Naive thymus-derived CD4-positive, alpha-beta T cell (primary cell): ENCODE measurements at regions not wholly inside any gene's neighbourhood (a gene's known extent, or its start where the extent isn't known, plus 50 kb on each side); places are given as distances from the start of the nearest gene placed in this dataset.
"Not testable (repeated sequence)": the region's sequence is repeated elsewhere in the genome, so short reads cannot be mapped to it uniquely, and the experiment has no call there.

ENCODE experiments used
- ATAC-seq: fragments of 150-1000 bp; cut with Tn5 transposase; 2 replicates; pipeline ENCODE4 v1.10.0; 2021; ENCODE audit warnings: mild to moderate bottlenecking, moderate library complexity
- CTCF ChIA-PET: fragments of 350-600 bp; sonication (Branson Sonifier 250); formaldehyde crosslinking; loops from one replicate; lab custom pipeline; 2021; ENCODE audit warnings: antibody characterized with exemption; lab: Charles Lee
- POLR2A ChIA-PET: fragments of 350-600 bp; sonication (Branson Sonifier 250); formaldehyde crosslinking; loops from one replicate; lab custom pipeline; 2021; ENCODE audit warnings: antibody characterized with exemption, inconsistent platforms; lab: Charles Lee
- DNase-seq, 9 donors: peaks; one replicate each; pipeline versions ENCODE4 v3.0.0 to v3.0.0-alpha.2; 2020 to 2022; ENCODE audit warnings: mixed read lengths in 1 of 9
- H3K27ac ChIP-seq: one replicate; pipeline ENCODE4 v1.7.0; 2013; ENCODE audit warnings: mild to moderate bottlenecking, low read depth, low read length, moderate library complexity
- H3K27me3 ChIP-seq, 2 donors: one replicate each; pipeline ENCODE4 v1.7.0; 2013; ENCODE audit warnings: low read length in 2 of 2, mild to moderate bottlenecking in 2 of 2, moderate library complexity in 2 of 2; ENCODE audit not compliant: control insufficient read depth in 2 of 2, insufficient read depth in 2 of 2
- H3K36me3 ChIP-seq, 3 experiments: 1 replicate in 2 of 3; 2 replicates in 1 of 3; pipeline ENCODE4 v1.7.0; 2013; ENCODE audit warnings: low read length in 3 of 3, mild to moderate bottlenecking in 3 of 3, moderate library complexity in 1 of 3; ENCODE audit not compliant: insufficient read depth in 3 of 3, control insufficient read depth in 2 of 3
- H3K4me1 ChIP-seq, 2 donors: one replicate each; pipeline ENCODE4 v1.7.0; 2013; ENCODE audit warnings: low read length in 2 of 2, mild to moderate bottlenecking in 2 of 2, moderate library complexity in 1 of 2; ENCODE audit not compliant: control insufficient read depth in 2 of 2, insufficient read depth in 2 of 2
- H3K4me3 ChIP-seq: 2 replicates; pipeline ENCODE4 v1.7.0; 2013; ENCODE audit warnings: mild to moderate bottlenecking, low read length
- H3K9me3 ChIP-seq, 3 experiments: 1 replicate in 2 of 3; 2 replicates in 1 of 3; pipeline ENCODE4 v1.7.0; 2013; ENCODE audit warnings: low read length in 3 of 3; ENCODE audit not compliant: control insufficient read depth in 2 of 3
- H3K27ac Mint-ChIP-seq, 9 donors: one replicate each; pipeline ENCODE4 v1.8.0; 2020 to 2022; ENCODE audit warnings: mixed read lengths in 9 of 9, mild to moderate bottlenecking in 8 of 9, moderate library complexity in 5 of 9, inconsistent platforms in 2 of 9
- H3K27me3 Mint-ChIP-seq, 5 donors: one replicate each; pipeline ENCODE4 v1.8.0; 2021 to 2022; ENCODE audit warnings: mixed read lengths in 5 of 5, mild to moderate bottlenecking in 1 of 5
- H3K36me3 Mint-ChIP-seq, 5 donors: one replicate each; pipeline ENCODE4 v1.8.0; 2020 to 2022; ENCODE audit warnings: mixed read lengths in 5 of 5, mild to moderate bottlenecking in 3 of 5, inconsistent platforms in 1 of 5
- H3K4me1 Mint-ChIP-seq, 7 donors: one replicate each; pipeline ENCODE4 v1.8.0; 2020 to 2022; ENCODE audit warnings: mixed read lengths in 7 of 7, mild to moderate bottlenecking in 3 of 7, inconsistent platforms in 1 of 7
- H3K4me3 Mint-ChIP-seq, 10 donors: one replicate each; pipeline ENCODE4 v1.8.0; 2020 to 2022; ENCODE audit warnings: mild to moderate bottlenecking in 10 of 10, mixed read lengths in 10 of 10, moderate library complexity in 6 of 10, inconsistent platforms in 2 of 10
- H3K9me3 Mint-ChIP-seq, 11 donors: one replicate each; pipeline ENCODE4 v1.8.0; 2020 to 2022; ENCODE audit warnings: mixed read lengths in 11 of 11, mild to moderate bottlenecking in 4 of 11, inconsistent platforms in 1 of 11, moderate library complexity in 1 of 11
- intact Hi-C, 2 donors: fragments of 100-400 bp; cut with micrococcal nuclease; formaldehyde crosslinking; loops; one replicate each; pipeline ENCODE4 v1.15.1; 2023

DNA sequence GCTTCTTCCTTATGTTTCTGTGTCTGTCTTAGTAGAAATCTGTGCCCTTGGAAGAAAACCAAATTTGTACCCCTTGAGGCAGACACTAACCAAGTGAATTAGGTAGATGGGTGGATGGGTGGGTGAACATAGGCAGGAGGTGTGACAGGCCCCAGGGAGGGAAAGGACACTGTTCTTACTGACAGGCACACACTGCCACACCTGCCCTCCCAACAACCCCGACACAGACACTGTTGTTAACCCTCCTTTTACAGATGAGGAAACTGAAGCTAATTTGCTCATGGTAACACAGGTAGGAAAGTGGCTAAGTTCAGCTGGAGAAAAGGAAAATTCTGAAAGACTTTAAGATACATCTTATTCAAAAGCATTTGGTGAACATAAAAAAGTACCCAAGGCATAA lies 123.9 kb downstream of the LRRC37A3 start:
- Mint-ChIP-seq H3K4me3 (peak overlapping the region in 1 of 10 donors; percentile 55), H3K36me3 (peaks cover 0 to 18% (median 7%) of the 10 kb centered on the region in 5 donors), H3K27ac (peak overlapping the region in 2 of 9 donors; percentile 37 to 75), H3K4me1 (peaks cover 6 to 35% (median 20%) of the 10 kb centered on the region in 7 donors)
- H3K36me3 ChIP-seq, H3K4me3 ChIP-seq, H3K9me3 ChIP-seq, intact Hi-C loops, H3K27ac ChIP-seq, H3K9me3 Mint-ChIP-seq, POLR2A ChIA-PET, H3K27me3 ChIP-seq, H3K27me3 Mint-ChIP-seq, ATAC-seq, CTCF ChIA-PET, DNase-seq, H3K4me1 ChIP-seq: not testable (repeated sequence)

DNA sequence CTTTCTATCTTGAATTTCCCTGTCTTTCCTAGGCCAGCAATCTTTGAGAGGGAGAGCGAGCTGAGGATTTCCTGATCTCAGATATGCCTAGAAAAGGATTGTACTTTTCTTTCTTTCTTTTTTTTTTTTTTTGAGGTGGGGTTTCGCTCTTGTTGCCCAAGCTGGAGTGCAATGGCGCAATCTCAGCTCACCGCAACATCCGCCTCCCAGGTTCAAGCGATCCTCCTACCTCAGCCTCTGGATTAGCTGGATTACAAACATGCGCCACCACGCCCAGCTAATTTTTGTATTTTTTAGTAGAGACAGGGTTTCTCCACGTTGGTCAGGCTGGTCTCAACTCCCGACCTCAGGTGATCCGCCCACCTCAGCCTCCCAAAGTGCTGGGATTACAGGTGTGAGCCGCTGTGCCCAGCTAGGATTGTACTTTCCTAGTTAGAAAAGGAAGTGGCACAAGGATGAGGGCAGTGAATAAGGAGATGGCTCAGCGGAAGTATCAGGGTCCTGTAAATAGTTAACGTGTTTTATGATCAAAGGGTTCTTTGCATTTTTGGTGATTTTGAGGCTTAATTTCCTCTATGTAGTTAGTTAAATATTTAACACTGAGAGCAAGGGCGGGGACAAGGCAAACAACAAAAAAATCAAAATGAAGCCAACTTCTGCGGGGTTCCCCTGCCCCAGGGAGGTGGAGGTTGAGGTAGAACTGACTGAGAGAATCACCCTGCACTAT lies 124.6 kb downstream of the LRRC37A3 start:
- H3K27me3 ChIP-seq, H3K4me3 ChIP-seq, DNase-seq, CTCF ChIA-PET, intact Hi-C loops, H3K36me3 ChIP-seq, H3K9me3 Mint-ChIP-seq, ATAC-seq, H3K9me3 ChIP-seq, H3K27me3 Mint-ChIP-seq, H3K4me1 ChIP-seq, H3K27ac ChIP-seq, POLR2A ChIA-PET: not testable (repeated sequence)
- peak overlapping the region in 2 of 9 donors; percentile 37 to 75 for H3K27ac Mint-ChIP-seq
- H3K4me1 Mint-ChIP-seq = peaks cover 6 to 35% (median 20%) of the 10 kb centered on the region in 7 donors
- peaks cover 0 to 18% (median 7%) of the 10 kb centered on the region in 5 donors for H3K36me3 Mint-ChIP-seq
- peak overlapping the region in 1 of 10 donors; percentile 55 for H3K4me3 Mint-ChIP-seq

DNA sequence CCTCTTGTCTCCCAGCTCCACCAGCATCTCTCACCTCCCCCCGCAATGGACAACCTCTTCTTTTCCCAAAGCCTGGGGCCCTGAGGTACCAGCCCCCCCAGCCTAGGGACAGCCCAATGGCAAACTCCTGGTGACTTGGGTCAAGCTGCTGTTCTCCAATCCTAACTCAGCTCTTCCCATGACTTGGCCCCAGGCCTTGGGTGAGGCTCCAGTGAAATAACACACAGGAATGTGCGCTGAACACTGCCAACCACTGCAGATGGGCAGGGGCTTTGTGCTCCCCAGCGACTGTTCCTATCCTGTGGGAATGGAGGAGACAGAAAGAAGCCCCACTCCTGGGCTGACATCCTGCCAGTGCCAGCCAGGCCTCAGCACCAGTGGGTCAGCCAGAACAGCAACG lies 125.2 kb downstream of the LRRC37A3 start:
- H3K27ac Mint-ChIP-seq, H3K27ac ChIP-seq, ATAC-seq, H3K9me3 Mint-ChIP-seq, H3K4me3 Mint-ChIP-seq, DNase-seq, H3K9me3 ChIP-seq, H3K4me3 ChIP-seq, H3K27me3 ChIP-seq, H3K36me3 ChIP-seq, intact Hi-C loops, H3K4me1 ChIP-seq, POLR2A ChIA-PET, H3K27me3 Mint-ChIP-seq, CTCF ChIA-PET: not testable (repeated sequence)
- H3K36me3 Mint-ChIP-seq = peaks cover 0 to 18% (median 4%) of the 10 kb centered on the region in 5 donors
- H3K4me1 Mint-ChIP-seq = peaks cover 6 to 35% (median 17%) of the 10 kb centered on the region in 7 donors

DNA sequence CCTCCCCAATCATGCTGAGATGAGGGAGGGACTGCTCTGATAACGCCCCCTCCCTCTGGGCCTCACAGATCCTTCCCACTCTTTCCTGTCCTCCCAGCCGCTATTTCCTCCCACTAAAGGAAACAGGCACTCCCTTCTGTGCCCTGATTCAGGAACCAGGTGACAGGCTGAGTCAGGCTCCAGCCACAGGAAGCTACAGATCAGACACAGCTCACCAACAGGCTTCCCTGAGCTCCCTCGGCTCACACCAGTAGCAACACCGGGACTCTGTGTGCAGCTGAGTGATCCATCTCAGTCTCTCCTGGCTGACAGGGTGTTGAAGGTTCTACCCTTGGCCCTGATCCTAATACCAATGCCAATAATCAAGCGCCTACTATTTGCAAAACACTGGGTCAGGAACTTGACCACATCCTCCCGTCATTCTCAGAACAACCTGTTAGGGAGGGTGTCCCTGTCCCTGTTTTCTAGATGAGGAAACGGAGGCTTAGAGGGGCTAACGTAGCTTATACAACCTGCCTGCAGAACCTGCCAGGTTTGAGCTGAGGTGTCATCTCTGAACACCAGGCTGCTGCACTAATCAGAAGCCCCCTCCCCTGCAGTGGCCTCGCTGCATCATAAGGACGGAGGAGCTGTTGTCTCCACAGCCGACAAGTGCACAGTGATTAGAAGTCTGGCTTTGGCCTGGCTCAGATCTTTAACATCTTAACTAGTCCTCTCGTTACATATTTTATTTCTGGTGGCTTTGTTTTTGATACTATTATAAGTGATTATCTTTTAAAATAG lies 126.3 kb downstream of the LRRC37A3 start:
- CTCF ChIA-PET = not testable (repeated sequence)

DNA sequence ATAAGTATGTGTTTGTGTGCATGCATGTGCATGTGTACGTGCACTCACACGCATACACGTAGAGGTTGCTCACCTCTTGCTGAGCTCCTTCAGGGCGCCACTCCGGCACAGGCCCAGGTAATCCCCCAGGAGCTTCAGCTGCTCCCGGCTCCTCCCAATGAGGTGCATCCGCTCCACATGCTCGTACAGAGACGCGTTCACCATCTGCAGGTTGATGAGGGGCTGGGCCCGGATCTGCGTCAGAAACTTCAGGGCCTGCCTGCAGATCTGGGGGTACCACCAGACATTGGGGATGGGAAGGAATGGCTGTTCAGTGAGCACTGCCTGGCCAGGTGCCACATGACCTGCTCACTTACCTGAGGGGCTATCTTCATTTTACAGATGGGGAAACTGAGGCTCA lies 127.0 kb downstream of the LRRC37A3 start:
- DNase-seq, H3K27me3 ChIP-seq, H3K27ac ChIP-seq, intact Hi-C loops, H3K27me3 Mint-ChIP-seq, H3K9me3 Mint-ChIP-seq, ATAC-seq, H3K9me3 ChIP-seq, H3K4me1 ChIP-seq, POLR2A ChIA-PET, CTCF ChIA-PET, H3K4me3 ChIP-seq: not testable (repeated sequence)
- Mint-ChIP-seq H3K27ac (peak overlapping the region in 1 of 9 donors; percentile 58), H3K36me3 (peaks cover 0 to 18% (median 4%) of the 10 kb centered on the region in 5 donors), H3K4me3 (peak overlapping the region in 1 of 10 donors; percentile 18), H3K4me1 (peaks cover 6 to 28% (median 12%) of the 10 kb centered on the region in 7 donors)
- peaks cover 0 to 12% (median 4%) of the 10 kb centered on the region in 3 experiments for H3K36me3 ChIP-seq

More for the DNA sequence above, 126.3 kb downstream of the LRRC37A3 start:
- peak overlapping the region; percentile 29 for H3K27ac ChIP-seq
- H3K9me3 Mint-ChIP-seq, intact Hi-C loops, H3K27me3 Mint-ChIP-seq, H3K36me3 ChIP-seq, H3K4me1 ChIP-seq, H3K4me3 ChIP-seq, H3K27me3 ChIP-seq, H3K9me3 ChIP-seq, POLR2A ChIA-PET: not testable (repeated sequence)
- ATAC-seq (peak; percentile 79), DNase-seq (peak in 1 of 9 donors; percentile 40)
- peaks cover 0 to 18% (median 4%) of the 10 kb centered on the region in 5 donors for H3K36me3 Mint-ChIP-seq
- H3K4me3 Mint-ChIP-seq = peak overlapping the region in 1 of 10 donors; percentile 70
- H3K27ac Mint-ChIP-seq = peak overlapping the region in 3 of 9 donors; percentile 49 to 77 (median 60)
- H3K4me1 Mint-ChIP-seq = peaks cover 6 to 31% (median 13%) of the 10 kb centered on the region in 7 donors

DNA sequence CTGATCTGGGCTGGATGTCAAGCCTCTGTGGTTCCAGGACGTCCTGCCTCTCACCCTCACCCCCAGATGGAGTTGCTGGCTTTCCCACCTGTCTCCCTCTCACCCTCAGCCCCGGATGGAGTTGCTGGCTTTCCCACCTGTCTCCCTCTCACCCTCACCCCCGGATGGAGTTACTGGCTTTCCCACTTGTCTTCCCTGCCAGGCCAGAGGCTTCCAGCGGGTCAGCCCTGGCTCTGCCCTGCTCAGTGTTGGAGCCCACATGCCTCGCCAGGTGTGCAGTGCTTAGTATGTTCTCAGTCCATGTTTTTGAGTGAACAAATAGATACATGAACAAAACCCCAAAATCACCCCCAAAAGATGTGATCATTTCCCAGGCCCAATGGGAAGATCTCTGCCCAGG lies 127.6 kb downstream of the LRRC37A3 start:
- H3K9me3 ChIP-seq, POLR2A ChIA-PET, H3K27ac ChIP-seq, ATAC-seq, H3K4me1 ChIP-seq, H3K27me3 Mint-ChIP-seq, H3K9me3 Mint-ChIP-seq, DNase-seq, H3K27me3 ChIP-seq, CTCF ChIA-PET, H3K4me3 ChIP-seq, intact Hi-C loops: not testable (repeated sequence)
- Mint-ChIP-seq H3K27ac (peak overlapping the region in 5 of 9 donors; percentile 13 to 83 (median 58)), H3K4me3 (peak overlapping the region in 1 of 10 donors; percentile 18), H3K4me1 (peaks cover 6 to 28% (median 12%) of the 10 kb centered on the region in 7 donors), H3K36me3 (peaks cover 0 to 15% (median 4%) of the 10 kb centered on the region in 5 donors)
- H3K36me3 ChIP-seq = peaks cover 0 to 18% (median 4%) of the 10 kb centered on the region in 3 experiments
